H9 (cell line): ENCODE measurements at regions not wholly inside any gene's neighbourhood (a gene's known extent, or its start where the extent isn't known, plus 50 kb on each side); places are given as distances from the start of the nearest gene placed in this dataset.

ENCODE experiments used
- DNase-seq: peaks from one replicate; pipeline ENCODE4 v3.0.0-alpha.2; 2017
- H2AFZ ChIP-seq: one replicate; pipeline ENCODE4 v1.6.1; 2013; ENCODE audit warnings: mild to moderate bottlenecking, low read length, control low read depth, moderate library complexity
- H2AK5ac ChIP-seq: 2 replicates; pipeline ENCODE4 v1.6.1; 2013; ENCODE audit warnings: low read length, control low read depth, mixed read lengths; ENCODE audit not compliant: insufficient read length
- H2BK120ac ChIP-seq: one replicate; pipeline ENCODE4 v1.6.1; 2013; ENCODE audit warnings: low read depth, mild to moderate bottlenecking, low read length, control low read depth, inconsistent platforms; ENCODE audit not compliant: poor library complexity, severe bottlenecking
- H2BK12ac ChIP-seq: 2 replicates; pipeline ENCODE4 v1.6.1; 2013; ENCODE audit warnings: low read length, control low read depth, mixed read lengths, low read depth; ENCODE audit not compliant: insufficient read length
- H2BK15ac ChIP-seq: 2 replicates; pipeline ENCODE4 v1.6.1; 2013; ENCODE audit warnings: low read depth, low read length, control low read depth
- H2BK20ac ChIP-seq: one replicate; pipeline ENCODE4 v1.6.1; 2013; ENCODE audit warnings: low read depth, mild to moderate bottlenecking, low read length, control low read depth, inconsistent platforms; ENCODE audit not compliant: poor library complexity, severe bottlenecking
- H2BK5ac ChIP-seq: 2 replicates; pipeline ENCODE4 v1.6.1; 2013; ENCODE audit warnings: low read length, control low read depth, mixed read lengths; ENCODE audit not compliant: insufficient read length
- H3K14ac ChIP-seq: 2 replicates; pipeline ENCODE4 v1.6.1; 2013; ENCODE audit warnings: low read length, control low read depth; ENCODE audit not compliant: insufficient read depth
- H3K18ac ChIP-seq: 2 replicates; pipeline ENCODE4 v1.6.1; 2013; ENCODE audit warnings: low read depth, mild to moderate bottlenecking, mixed read lengths, low read length, control low read depth; ENCODE audit not compliant: insufficient read length
- H3K23ac ChIP-seq: 2 replicates; pipeline ENCODE4 v1.6.1; 2013; ENCODE audit warnings: low read length, control low read depth, mixed read lengths, low read depth; ENCODE audit not compliant: insufficient read length
- H3K23me2 ChIP-seq: 2 replicates; pipeline ENCODE4 v1.6.1; 2013; ENCODE audit warnings: low read depth, mild to moderate bottlenecking, mixed read lengths, low read length, control low read depth; ENCODE audit not compliant: insufficient read length, poor library complexity, severe bottlenecking
- H3K27ac ChIP-seq: 2 replicates; pipeline ENCODE4 v1.5.1; 2013; ENCODE audit warnings: low read length, control low read depth, mixed read lengths, low read depth; ENCODE audit not compliant: insufficient read length
- H3K27me3 ChIP-seq: 2 replicates; pipeline ENCODE4 v1.6.1; 2013; ENCODE audit warnings: low read length, control low read depth, inconsistent platforms; ENCODE audit not compliant: insufficient read depth
- H3K4ac ChIP-seq: 2 replicates; pipeline ENCODE4 v1.6.1; 2013; ENCODE audit warnings: low read depth, mild to moderate bottlenecking, control low read depth, inconsistent platforms, low read length, moderate library complexity
- H3K4me1 ChIP-seq: 2 replicates; pipeline ENCODE4 v1.6.1; 2013; ENCODE audit warnings: low read length, control low read depth, inconsistent platforms; ENCODE audit not compliant: insufficient read depth
- H3K4me2 ChIP-seq: 2 replicates; pipeline ENCODE4 v1.6.1; 2013; ENCODE audit warnings: low read length, control low read depth, mixed read lengths; ENCODE audit not compliant: insufficient read length, insufficient read depth
- H3K56ac ChIP-seq: 2 replicates; pipeline ENCODE4 v1.6.1; 2013; ENCODE audit warnings: low read depth, mild to moderate bottlenecking, mixed read lengths, low read length, control low read depth; ENCODE audit not compliant: insufficient read length
- H3K79me1 ChIP-seq: 2 replicates; pipeline ENCODE4 v1.6.1; 2013; ENCODE audit warnings: low read depth, mild to moderate bottlenecking, moderate library complexity, low read length, control low read depth, inconsistent platforms; ENCODE audit not compliant: insufficient read depth, poor library complexity, severe bottlenecking
- H3K79me2 ChIP-seq: 2 replicates; pipeline ENCODE4 v1.6.1; 2013; ENCODE audit warnings: low read length, control low read depth, inconsistent platforms; ENCODE audit not compliant: insufficient read depth
- H3K9ac ChIP-seq: 2 replicates; pipeline ENCODE4 v1.6.1; 2013; ENCODE audit warnings: low read length, control low read depth, mixed read lengths; ENCODE audit not compliant: insufficient read length; ENCODE audit errors: extremely low read depth
- H3K9me3 ChIP-seq: one replicate; pipeline ENCODE4 v1.6.1; 2013; ENCODE audit warnings: low read depth, low read length, inconsistent platforms; ENCODE audit not compliant: control insufficient read depth
- H3T11ph ChIP-seq: one replicate; pipeline ENCODE4 v1.6.1; 2013; ENCODE audit warnings: mild to moderate bottlenecking, low read length, control low read depth, inconsistent platforms
- H4K20me1 ChIP-seq: one replicate; pipeline ENCODE4 v1.6.1; 2013; ENCODE audit not compliant: control insufficient read depth, insufficient read length, insufficient read depth
- H4K5ac ChIP-seq: 2 replicates; pipeline ENCODE4 v1.6.1; 2013; ENCODE audit warnings: low read depth, mild to moderate bottlenecking, mixed read lengths, low read length, control low read depth; ENCODE audit not compliant: insufficient read length
- H4K8ac ChIP-seq: replicated peaks from 2 replicates; pipeline ENCODE4 v1.6.1; 2013; ENCODE audit warnings: low read length, control low read depth, mixed read lengths, low read depth; ENCODE audit not compliant: insufficient read length
- H4K91ac ChIP-seq: 2 replicates; pipeline ENCODE4 v1.6.1; 2013; ENCODE audit warnings: low read depth, mild to moderate bottlenecking, moderate library complexity, mixed read lengths, low read length, control low read depth; ENCODE audit not compliant: insufficient read length
- H3K27ac Mint-ChIP-seq, 3 experiments: 2 replicates in 2 of 3; 3 replicates in 1 of 3; pipeline ENCODE4 v1.8.0; 2020 to 2021; ENCODE audit warnings: mixed read lengths in 3 of 3, mild to moderate bottlenecking in 1 of 3, moderate library complexity in 1 of 3
- H3K27me3 Mint-ChIP-seq: 2 replicates; pipeline ENCODE4 v1.8.0; 2021; ENCODE audit warnings: low read depth, mild to moderate bottlenecking, moderate library complexity, mixed read lengths
- H3K36me3 Mint-ChIP-seq, 3 experiments: 2 replicates in 2 of 3; 3 replicates in 1 of 3; pipeline ENCODE4 v1.8.0; 2020 to 2021; ENCODE audit warnings: low read depth in 3 of 3, mixed read lengths in 3 of 3; ENCODE audit not compliant: insufficient read depth in 1 of 3
- H3K4me1 Mint-ChIP-seq, 2 experiments: 2 replicates each; pipeline ENCODE4 v1.8.0; 2020; ENCODE audit warnings: mixed read lengths in 2 of 2
- H3K4me3 Mint-ChIP-seq, 2 experiments: 2 replicates in 1 of 2; 3 replicates in 1 of 2; pipeline ENCODE4 v1.8.0; 2020 to 2021; ENCODE audit warnings: mild to moderate bottlenecking in 2 of 2, mixed read lengths in 2 of 2, moderate library complexity in 1 of 2
- H3K9me3 Mint-ChIP-seq, 2 experiments: 2 replicates in 1 of 2; 3 replicates in 1 of 2; pipeline ENCODE4 v1.8.0; 2020; ENCODE audit warnings: mild to moderate bottlenecking in 2 of 2, mixed read lengths in 2 of 2, moderate library complexity in 1 of 2
- WGBS: extraction: QIAGEN DNeasy Blood & Tissue Kit; methylation state at CpG from one replicate; pipeline ENCODE4 v1.1.7; 2013; ENCODE audit warnings: missing lambda C conversion rate, low lambda C conversion rate, mixed read lengths; ENCODE audit not compliant: insufficient read length; ENCODE audit errors: extremely low coverage; 5-methylcytosine and 5-hydroxymethylcytosine counted together
- TF ChIP-seq, protein P1 (sequence below): fragments of 200-600 bp; sonication (generic); conservative IDR thresholded peaks from 3 replicates; pipeline ENCODE4 v1.8.0; 2021; ENCODE audit warnings: antibody characterized with exemption, mild to moderate bottlenecking

DNA sequence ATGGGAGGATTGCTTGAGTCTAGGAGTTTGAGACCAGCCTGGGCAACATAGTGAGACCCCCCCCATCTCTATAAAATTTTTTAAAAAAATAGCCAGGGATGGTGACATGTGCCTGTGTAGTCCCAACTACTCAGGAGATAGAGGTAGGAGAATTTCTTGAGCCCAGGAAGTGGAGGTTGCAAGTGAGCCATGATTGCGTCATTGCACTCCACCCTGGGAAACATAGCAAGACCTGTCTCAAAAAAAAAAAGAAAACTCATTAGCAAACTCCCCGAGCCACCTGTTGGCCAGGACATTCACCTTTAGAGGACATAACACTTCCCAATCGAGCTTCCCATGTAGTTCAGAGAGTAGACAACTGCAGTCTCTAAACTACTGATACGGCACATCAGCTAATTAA lies 274.2 kb downstream of the ABCC12 start:
- no CpG with 5 or more reads among the region's 4 CpGs for WGBS
- Histone ChIP-seq H3K4ac (no peak overlapping the region), H2AK5ac (no peak overlapping the region)

More for the DNA sequence above, 274.2 kb downstream of the ABCC12 start:
- H4K91ac ChIP-seq = no peak overlapping the region
- H4K8ac ChIP-seq = no peak overlapping the region
- no peaks in the 10 kb centered on the region for H3K23me2 ChIP-seq
- H3K56ac ChIP-seq = no peak overlapping the region
- no peak overlapping the region for H3T11ph ChIP-seq
- Mint-ChIP-seq H3K36me3 (no peaks in the 10 kb centered on the region), H3K27ac (peak overlapping the region in 1 of 3 experiments; percentile 36; a peak in 1 of 7 replicates), H3K9me3 (peaks cover 0 to 3% of the 10 kb centered on the region in 2 experiments; a peak in 2 of 5 replicates), H3K27me3 (no peaks in the 10 kb centered on the region), H3K4me3 (no peak overlapping the region), H3K4me1 (peaks cover 28 to 29% of the 10 kb centered on the region in 2 experiments)
- TF ChIP-seq, protein P1, sequence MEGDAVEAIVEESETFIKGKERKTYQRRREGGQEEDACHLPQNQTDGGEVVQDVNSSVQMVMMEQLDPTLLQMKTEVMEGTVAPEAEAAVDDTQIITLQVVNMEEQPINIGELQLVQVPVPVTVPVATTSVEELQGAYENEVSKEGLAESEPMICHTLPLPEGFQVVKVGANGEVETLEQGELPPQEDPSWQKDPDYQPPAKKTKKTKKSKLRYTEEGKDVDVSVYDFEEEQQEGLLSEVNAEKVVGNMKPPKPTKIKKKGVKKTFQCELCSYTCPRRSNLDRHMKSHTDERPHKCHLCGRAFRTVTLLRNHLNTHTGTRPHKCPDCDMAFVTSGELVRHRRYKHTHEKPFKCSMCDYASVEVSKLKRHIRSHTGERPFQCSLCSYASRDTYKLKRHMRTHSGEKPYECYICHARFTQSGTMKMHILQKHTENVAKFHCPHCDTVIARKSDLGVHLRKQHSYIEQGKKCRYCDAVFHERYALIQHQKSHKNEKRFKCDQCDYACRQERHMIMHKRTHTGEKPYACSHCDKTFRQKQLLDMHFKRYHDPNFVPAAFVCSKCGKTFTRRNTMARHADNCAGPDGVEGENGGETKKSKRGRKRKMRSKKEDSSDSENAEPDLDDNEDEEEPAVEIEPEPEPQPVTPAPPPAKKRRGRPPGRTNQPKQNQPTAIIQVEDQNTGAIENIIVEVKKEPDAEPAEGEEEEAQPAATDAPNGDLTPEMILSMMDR = no peak
- no peak overlapping the region for H3K18ac ChIP-seq
- no peak overlapping the region for H3K14ac ChIP-seq
- DNase-seq = no peak
- H3K9me3 ChIP-seq = no peaks in the 10 kb centered on the region
- H3K4me2 ChIP-seq = no peak overlapping the region
- H2BK20ac ChIP-seq = no peak overlapping the region
- H2BK120ac ChIP-seq = no peak overlapping the region
- no peaks in the 10 kb centered on the region for H3K27me3 ChIP-seq
- H3K27ac ChIP-seq = no peak overlapping the region
- H4K5ac ChIP-seq = no peak overlapping the region
- H2BK15ac ChIP-seq = no peak overlapping the region
- no peaks in the 10 kb centered on the region for H4K20me1 ChIP-seq
- H3K23ac ChIP-seq = no peak overlapping the region
- H3K4me1 ChIP-seq = peaks cover 5% of the 10 kb centered on the region; the same call in 1 of the 2 replicates
- no peak overlapping the region for H2BK5ac ChIP-seq
- H3K79me1 ChIP-seq = no peaks in the 10 kb centered on the region
- no peak overlapping the region for H2BK12ac ChIP-seq
- H3K79me2 ChIP-seq = no peaks in the 10 kb centered on the region
- no peak overlapping the region for H2AFZ ChIP-seq
- no peak overlapping the region for H3K9ac ChIP-seq
